ENCODE measurements at regions not wholly inside any gene's neighbourhood (a gene's known extent, or its start where the extent isn't known, plus 50 kb on each side); places are given as distances from the start of the nearest gene placed in this dataset.

DNA sequence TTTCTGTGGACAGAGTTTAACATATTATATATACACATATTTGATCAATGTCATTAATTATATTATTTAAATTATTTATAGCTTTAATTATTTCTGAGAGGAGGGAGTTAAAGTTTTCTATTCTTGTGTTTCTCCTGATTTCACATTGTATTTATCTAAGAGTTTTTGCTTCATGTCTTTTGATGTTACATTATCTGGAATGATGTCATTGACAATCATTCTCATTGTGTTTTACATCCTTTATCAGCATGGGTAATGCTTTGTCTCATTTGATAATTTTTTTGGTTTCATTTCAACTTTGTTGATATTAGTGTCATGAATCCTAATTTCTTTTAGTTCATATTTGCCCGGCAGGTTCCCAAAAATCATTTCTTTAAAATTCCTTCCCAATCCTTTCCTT lies 56.7 kb upstream of the TOX2 start:
- no peak for TF ChIP-seq POLR2AphosphoS5 (IDR thresholded peaks at IDR 0.05)
- TF ChIP-seq, protein P1, sequence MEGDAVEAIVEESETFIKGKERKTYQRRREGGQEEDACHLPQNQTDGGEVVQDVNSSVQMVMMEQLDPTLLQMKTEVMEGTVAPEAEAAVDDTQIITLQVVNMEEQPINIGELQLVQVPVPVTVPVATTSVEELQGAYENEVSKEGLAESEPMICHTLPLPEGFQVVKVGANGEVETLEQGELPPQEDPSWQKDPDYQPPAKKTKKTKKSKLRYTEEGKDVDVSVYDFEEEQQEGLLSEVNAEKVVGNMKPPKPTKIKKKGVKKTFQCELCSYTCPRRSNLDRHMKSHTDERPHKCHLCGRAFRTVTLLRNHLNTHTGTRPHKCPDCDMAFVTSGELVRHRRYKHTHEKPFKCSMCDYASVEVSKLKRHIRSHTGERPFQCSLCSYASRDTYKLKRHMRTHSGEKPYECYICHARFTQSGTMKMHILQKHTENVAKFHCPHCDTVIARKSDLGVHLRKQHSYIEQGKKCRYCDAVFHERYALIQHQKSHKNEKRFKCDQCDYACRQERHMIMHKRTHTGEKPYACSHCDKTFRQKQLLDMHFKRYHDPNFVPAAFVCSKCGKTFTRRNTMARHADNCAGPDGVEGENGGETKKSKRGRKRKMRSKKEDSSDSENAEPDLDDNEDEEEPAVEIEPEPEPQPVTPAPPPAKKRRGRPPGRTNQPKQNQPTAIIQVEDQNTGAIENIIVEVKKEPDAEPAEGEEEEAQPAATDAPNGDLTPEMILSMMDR (IDR thresholded peaks at IDR 0.05): no peak
- no peak for TF ChIP-seq POLR2A (IDR thresholded peaks at IDR 0.05)
- no peak for TF ChIP-seq EP300 (IDR thresholded peaks at IDR 0.05)
